Pulmonary artery endothelial cell (primary cell): ENCODE measurements at regions not wholly inside any gene's neighbourhood (a gene's known extent, or its start where the extent isn't known, plus 50 kb on each side); places are given as distances from the start of the nearest gene placed in this dataset.

ENCODE experiments used
- DNase-seq: peaks from one replicate; pipeline ENCODE4 v3.0.0-alpha.2; 2011; ENCODE audit warnings: low read depth, low spot score

GRCh38 chr15:35596285-35596684 is 50.3 kb upstream of the DPH6 start:
- DNase-seq: no peak

GRCh38 chr15:35602836-35603235 is 56.9 kb upstream of the DPH6 start:
- no peak for DNase-seq

GRCh38 chr15:35603301-35603700 is 57.3 kb upstream of the DPH6 start:
- DNase-seq: no peak

GRCh38 chr15:35603856-35604255 is 57.9 kb upstream of the DPH6 start:
- no peak for DNase-seq

GRCh38 chr15:35605764-35606449 is 59.9 kb upstream of the DPH6 start:
- no peak for DNase-seq

GRCh38 chr15:35606450-35606779 is 60.5 kb upstream of the DPH6 start:
- DNase-seq: no peak

GRCh38 chr15:35616498-35617271 is 70.7 kb upstream of the DPH6 start:
- DNase-seq: no peak

GRCh38 chr15:35618260-35619188 is 72.6 kb upstream of the DPH6 start:
- DNase-seq: no peak

- no peak for DNase-seq
Measured at GRCh38 chr15:35622641-35623340, 76.8 kb upstream of the DPH6 start.

GRCh38 chr15:35624881-35625280 is 78.9 kb upstream of the DPH6 start:
- DNase-seq: no peak

GRCh38 chr15:35626571-35627318 is 80.8 kb upstream of the DPH6 start:
- no peak for DNase-seq

- DNase-seq: no peak
Measured at GRCh38 chr15:35627696-35628095, 81.7 kb upstream of the DPH6 start.

- DNase-seq: no peak
Measured at GRCh38 chr15:35629766-35630165, 83.8 kb upstream of the DPH6 start.

- no peak for DNase-seq
Measured at GRCh38 chr15:35630532-35630931, 84.6 kb upstream of the DPH6 start.

- no peak for DNase-seq
Measured at GRCh38 chr15:35630985-35631384, 85.0 kb upstream of the DPH6 start.

- no peak for DNase-seq
Measured at GRCh38 chr15:35633677-35634076, 87.7 kb upstream of the DPH6 start.

GRCh38 chr15:35646790-35647189 is 100.8 kb upstream of the DPH6 start:
- DNase-seq: no peak

- DNase-seq: no peak
Measured at GRCh38 chr15:35647303-35647702, 101.3 kb upstream of the DPH6 start.

GRCh38 chr15:35648941-35649340 is 103.0 kb upstream of the DPH6 start:
- DNase-seq: no peak

- DNase-seq: no peak
Measured at GRCh38 chr15:35649575-35649974, 103.6 kb upstream of the DPH6 start.

GRCh38 chr15:35654332-35654731 is 108.4 kb upstream of the DPH6 start:
- DNase-seq: no peak
